ENCODE measurements at regions not wholly inside any gene's neighbourhood (a gene's known extent, or its start where the extent isn't known, plus 50 kb on each side); places are given as distances from the start of the nearest gene placed in this dataset.
A peak's percentile ranks its signal among the peaks of the same experiment; 100 is the strongest.
"Not testable (repeated sequence)": the region's sequence is repeated elsewhere in the genome, so short reads cannot be mapped to it uniquely, and the experiment has no call there.

DNA sequence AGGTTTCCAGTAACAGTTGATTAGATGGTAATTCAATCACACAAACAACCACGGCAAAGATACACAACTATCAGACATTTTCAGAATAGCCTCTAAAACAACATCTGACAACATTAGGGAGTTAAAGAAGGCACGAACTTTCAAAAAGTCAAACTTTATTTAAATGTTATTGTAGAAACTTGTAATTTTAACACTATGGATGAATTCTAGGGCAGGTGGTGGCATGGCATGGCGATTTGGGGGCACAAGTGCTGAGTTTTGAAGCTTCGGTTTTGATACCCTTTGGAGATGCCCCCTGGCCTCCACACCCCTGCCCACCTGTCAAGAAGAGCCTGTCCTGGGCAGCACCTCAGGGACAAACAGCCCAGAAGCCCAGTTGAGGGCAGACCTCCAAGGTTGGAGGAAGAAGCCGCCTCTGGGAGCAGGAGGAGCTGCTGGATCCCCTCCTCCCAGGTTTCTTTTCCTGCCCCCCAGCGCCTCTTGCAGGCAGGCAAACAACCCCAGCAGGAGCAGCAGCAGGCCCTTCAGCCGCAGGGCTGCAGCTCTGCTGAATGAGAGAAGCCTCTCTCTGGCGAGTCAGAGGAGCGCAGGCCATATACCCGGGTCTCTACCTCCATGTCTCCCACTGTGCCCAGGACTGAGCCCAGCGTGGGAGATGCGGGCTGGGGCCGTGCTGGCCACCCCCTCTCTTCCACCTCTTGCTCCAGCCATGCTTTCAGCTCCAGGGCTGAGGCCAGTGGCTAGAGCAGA lies 102.1 kb upstream of the IGLL5 start:
- DNase-seq: no peak

DNA sequence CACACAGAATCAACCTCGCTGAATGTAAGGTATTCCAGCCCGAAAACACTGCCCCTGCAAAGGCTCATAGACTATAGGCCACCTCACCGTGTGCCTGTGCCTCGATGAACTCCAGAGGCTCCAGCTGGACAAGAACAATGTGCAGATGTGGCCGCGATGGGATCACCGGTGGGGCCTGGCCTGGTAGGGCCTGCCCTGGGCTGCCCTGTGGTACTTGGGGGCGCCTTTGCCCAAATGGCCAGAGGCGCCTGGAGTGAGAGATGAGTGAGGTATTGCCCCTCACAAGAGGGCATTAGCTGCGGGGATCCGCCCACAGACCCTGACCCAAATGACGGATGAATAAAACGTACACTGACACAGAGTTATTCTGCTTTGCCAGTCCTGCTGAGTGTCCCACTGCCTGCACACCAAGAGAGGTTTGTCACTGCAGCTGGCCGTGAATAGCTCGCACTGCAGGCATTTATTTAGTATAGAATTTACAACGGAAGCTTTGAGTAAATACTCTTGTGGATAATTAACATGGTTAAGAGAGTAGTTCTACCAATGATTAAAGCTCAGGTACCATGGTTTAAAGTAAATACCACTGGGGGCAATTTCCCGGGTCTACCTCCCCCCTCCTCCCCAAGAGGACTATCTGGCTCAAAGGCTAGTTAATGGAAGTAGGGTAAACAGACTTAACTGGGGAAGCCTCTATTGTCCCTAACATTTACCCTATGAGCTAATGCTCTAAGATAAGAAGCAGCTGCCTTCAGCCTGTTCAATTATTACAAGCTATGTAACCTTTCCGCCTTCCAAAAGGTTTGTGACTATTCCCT lies 101.1 kb upstream of the IGLL5 start:
- DNase-seq: no peak

DNA sequence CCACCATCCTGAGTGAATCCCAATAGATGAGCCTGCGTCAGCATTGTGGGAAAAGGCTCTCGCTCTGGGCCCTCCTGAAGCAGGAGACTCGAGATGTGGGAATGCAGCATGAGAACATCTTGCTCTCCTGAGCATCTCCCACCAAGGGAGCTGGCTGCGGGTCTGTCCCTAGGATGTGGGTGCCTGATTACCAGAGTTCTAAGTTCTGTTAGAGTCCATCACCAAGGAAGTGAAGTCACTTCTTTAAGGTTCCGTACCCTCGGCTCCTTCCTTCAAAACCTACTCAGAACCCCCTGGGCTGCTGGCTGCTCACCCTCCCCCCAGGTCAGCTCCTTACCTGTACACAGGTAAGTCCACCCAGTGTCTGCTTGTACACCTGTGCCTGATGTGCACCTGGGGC lies 100.5 kb upstream of the IGLL5 start:
- no peak for DNase-seq

DNA sequence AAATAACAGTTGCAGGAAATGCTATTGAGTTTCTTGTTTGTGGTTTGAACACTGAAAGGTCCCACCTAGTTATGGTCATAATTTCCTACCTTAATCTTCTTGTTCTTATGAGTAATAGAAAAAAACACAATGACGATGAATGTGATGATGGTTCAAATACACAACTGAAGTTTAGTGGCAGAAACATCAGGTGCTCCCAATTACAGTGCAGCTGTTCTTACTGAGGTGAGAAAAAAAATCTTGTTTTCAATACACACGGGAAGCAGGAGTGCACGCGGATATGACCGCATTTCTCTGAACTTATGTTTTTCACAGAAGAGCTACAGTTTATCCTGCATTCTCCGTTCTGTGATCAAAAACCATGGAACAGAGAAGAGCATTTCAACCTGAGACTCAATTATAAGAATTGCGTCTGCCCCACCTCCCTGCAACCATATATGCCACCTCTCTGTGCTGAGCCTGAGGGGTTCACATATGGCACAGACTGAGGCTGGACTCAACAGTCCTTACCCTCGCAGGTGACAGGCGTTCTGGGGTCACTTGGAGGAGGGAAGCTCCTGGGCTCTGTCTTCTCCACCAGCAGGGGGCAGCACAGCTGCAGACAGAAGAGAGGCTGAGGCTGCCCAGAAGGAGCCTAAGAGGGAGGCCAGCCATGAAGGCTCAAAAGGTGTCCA lies 99.7 kb upstream of the IGLL5 start:
- DNase-seq: peak; percentile 75 to 77

DNA sequence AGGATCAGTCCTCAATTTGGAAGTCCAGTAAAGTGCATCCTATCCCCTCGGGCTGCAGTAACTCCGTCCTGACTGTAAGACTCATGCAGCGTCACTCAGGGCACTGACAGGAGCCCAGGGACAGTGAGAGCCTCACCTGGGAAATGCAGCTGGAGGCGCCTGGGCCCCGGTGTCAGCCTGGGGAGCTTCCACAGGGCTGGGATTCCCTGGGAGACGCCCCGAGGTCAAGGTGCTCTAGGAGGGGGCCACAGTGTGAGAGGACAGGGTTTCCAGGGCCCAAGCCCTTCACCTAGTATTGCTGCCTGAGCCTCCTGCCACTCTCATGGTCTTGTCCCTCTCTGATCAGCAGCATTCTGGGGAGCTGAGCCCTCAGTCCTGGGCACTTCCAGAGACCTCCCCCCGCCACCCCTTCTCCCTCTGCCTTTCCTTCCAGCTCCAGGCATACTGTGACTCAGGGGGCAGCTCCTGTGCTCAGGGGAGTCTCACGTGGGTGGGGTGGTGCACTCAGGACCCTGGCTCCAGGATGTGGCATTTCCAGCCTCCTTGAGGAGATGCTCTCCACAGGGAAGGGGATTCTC lies 99.1 kb upstream of the IGLL5 start:
- no peak for DNase-seq

DNA sequence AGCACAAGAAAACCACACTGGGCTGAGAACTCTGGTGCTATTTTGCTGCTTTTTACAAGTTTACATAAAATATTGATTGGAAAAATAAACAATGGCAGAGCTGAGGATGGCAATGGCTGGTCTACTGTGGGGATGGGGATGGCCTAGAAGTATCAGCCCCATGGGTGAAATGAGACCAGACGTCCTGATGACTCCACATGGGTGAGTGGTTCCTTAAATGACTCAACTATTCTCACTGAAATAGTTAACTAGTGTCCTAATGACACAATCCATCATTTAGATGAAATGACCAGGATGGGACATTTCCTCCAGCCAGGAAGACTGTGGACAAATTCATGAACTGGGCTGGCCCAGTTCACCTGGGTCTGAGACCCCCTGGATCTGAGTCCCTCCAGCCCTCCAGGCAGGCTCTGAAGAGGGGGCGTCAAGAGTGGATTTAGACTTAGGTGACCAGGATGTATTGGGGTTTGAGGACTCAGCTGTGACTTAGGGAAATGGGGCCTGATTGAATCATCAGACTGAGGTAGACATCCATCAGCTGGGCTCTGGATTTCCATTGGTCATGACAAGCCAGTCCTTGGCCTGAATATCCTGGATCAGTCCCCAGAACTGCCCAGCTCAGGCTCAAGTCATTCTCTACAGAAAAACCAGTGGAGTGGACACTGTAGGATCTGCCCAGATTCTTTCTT lies 98.2 kb upstream of the IGLL5 start:
- no peak for DNase-seq

DNA sequence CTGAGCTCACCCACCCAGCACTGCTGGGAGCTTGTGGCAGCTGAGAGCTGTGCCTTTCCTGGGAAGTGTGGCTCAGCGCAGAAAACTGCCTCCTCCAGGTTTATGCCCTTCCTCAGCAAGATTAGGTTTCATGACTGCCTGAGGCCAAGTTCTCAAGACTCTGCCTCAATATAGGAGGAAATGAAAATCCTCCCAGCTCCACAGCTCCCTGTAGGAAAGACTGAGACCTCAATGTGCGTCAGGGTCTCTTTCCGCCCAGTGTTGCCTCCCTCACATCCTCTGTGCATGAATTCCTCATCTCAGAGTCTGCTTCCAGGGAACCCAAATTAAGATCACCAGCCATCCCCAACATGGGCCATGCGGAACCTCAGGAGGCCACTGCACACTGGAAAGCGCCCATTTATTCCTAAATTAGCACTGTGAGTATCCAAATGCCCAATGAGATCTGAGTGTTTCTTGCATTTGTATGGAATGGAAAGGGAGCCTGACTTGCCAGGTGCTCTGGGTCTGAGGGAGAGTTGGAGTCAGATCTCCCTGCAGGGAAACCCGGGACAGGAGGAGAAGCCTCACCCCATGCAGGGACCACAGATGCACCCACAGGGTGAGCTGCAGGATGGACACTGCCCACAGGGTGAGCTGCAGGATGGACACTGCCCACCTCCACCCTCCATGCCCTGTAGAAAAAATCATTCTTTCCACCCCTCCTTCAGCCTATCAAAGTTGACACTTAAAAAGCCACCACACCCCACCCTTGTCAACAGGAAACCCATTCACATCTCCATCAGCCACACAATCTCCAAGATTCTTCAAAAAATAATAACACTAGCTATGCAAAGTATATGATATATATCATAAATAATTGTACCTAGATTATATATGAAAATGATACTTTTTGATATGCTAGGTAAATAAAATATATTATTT lies 97.4 kb upstream of the IGLL5 start:
- DNase-seq: no peak

DNA sequence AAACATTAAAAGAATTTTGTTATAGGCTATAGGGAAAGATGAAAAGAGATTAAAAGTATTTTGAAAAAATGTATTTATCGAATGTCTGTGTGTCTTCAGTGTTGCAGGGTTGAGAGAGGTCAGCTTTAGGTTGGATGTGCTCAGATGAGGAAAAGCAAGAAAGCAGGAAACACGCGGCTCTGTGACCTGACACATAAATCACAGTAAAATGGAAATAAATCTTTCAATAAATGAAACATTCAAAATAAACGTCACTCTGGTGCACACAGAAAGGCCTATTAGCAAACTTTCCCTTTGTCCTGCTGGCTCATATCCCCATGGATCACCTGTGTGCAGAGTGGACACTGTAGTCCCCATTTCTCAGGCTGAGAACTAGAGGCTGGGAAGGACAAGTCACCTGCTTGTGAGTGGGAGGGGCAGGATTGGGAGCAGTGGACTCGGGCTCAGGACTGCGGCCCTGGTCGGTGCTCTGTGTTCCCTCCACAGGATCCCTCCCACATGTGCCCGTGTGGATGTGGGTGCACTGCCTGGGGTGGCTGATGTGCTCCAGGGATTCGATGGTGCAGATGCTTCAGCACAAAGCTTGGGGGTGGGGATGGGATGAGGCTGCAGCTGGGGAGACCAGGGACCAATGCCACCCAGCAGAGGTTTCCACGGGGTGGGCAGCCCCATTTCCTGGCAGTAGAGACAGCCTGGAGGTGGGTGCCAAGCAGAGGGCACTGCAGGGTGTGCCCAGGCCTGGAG lies 96.0 kb upstream of the IGLL5 start:
- no peak for DNase-seq

DNA sequence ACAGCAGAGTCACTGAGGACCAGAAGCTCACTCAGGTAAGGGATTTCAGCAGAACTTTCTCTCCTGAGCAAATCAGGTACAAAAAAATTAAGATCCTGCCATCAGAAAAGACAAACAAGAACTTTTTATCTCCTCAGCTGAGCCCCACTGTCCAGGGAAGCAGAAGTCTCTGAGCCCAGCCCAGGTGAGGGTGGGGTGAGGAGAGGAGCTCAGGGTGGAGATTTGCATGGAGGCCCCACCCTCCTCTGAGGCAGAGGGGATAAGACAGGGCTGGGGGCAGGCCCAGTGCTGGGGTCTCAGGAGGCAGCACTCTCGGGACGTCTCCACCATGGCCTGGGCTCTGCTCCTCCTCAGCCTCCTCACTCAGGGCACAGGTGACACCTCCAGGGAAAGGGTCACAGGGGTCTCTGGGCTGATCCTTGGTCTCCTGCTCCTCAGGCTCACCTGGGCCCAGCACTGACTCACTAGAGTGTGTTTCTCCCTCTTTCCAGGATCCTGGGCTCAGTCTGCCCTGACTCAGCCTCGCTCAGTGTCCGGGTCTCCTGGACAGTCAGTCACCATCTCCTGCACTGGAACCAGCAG lies 95.3 kb upstream of the IGLL5 start:
- not testable (repeated sequence) for DNase-seq

DNA sequence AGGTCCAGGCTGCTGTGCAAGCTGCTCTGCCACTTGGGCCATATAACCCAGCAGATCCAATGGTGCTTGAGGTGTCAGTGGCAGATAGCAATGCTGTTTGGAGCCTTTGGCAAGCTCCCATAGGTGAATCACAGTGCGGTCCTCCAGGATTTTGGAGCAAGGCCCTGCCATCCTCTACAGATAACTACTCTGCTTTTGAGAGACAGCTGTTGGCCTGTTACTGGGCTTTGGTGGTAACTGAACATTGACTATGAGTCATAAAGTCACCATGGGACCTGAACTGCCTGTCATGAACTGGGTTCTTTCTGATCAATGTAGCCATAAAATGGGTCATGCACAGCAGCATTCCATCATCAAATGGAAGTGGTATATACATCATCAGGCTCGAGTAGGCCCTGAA lies 92.0 kb upstream of the IGLL5 start:
- not testable (repeated sequence) for DNase-seq

DNA sequence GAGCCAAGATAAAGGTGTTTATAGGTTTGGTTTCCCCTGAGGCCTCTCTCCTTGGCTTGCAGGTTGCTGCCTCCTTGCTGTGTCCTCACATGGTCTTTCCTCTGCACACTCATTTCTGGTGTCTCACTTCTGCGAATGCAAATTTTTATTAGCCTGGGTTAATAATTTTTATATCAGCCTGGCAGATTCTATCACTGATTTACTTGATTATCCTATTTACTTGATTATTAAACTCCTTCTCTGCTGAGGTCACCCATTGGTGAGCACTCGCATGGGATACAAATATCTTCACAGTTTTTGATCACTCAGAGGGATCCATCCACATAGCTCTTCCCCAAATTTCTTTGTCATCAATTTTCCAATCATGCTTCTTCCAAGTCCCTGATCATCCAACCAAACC lies 90.9 kb upstream of the IGLL5 start:
- no peak for DNase-seq

DNA sequence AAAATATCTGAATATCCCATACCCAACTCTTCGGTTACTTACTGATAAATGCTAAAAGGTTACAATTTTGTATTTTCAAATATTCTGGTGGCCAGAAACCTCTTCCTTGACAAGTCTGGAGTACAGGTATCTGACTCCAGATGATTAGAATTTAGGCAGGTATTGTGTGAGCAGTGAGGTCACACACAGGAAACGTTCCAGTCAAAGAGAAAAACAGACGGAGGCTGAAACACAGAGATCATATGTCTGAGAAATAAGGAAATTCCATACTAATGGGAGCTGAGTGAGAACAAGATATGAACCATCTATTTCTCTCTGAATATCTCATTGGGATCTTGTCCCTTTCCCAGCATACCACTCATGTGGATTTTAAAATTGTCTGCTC lies 89.4 kb upstream of the IGLL5 start:
- no peak for DNase-seq

DNA sequence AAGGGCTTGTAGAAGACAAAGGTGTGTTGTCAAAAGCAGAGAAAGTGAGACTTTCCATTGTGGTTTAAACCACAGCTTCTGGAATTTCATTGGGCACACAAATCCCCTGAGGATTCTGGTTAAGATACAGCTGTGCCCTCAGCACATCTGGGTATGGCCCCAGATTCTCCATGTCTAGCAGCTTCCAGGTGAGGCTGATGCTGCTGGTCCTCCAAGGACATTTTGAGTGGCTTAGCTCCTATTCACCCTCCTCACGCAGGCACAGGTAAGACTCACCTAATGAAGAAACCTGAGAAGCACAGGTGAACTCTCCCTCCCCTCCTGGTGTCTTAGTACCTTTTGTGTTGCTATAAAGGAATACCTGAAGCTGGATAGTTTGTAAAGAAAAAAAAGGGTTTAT lies 88.9 kb upstream of the IGLL5 start:
- no peak for DNase-seq

DNA sequence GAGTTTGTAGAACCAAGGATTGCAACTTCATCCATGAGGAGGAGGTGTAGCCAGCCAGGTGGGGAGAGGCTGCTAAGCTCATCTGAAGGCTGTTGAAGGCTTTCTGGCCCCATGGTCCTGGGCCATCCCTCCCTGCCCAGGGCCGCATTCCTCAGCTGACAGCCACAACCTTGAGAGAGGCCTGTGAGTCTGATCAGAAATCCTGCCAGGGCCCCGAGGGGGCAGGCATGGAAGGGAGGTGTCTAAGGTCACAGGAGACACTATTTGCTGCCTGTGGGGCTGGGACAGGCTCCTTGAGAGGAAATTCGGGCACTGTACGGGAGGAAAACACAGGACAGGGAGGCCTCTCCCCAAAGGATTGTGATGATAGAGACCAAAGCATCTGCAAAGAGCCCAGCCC lies 88.1 kb upstream of the IGLL5 start:
- no peak for DNase-seq

DNA sequence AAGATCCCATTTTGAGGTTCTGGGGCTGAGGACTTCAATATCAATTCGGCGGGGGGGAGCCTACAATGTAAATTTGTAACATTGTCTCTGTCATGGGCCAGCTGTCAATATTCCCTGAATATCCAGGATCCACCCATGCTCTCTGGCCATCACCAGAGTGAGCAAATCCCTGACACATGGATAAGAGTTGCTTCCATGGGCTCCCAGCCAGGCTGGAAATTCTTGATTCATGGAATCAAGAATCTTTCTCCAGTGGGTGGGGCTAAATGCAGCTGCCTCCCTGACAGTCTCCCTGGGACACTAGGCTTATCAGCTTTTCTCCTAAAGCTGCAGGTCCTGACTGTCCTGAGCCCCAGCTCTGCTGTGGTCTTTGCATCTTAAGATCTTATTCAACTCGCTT lies 86.9 kb upstream of the IGLL5 start:
- no peak for DNase-seq

DNA sequence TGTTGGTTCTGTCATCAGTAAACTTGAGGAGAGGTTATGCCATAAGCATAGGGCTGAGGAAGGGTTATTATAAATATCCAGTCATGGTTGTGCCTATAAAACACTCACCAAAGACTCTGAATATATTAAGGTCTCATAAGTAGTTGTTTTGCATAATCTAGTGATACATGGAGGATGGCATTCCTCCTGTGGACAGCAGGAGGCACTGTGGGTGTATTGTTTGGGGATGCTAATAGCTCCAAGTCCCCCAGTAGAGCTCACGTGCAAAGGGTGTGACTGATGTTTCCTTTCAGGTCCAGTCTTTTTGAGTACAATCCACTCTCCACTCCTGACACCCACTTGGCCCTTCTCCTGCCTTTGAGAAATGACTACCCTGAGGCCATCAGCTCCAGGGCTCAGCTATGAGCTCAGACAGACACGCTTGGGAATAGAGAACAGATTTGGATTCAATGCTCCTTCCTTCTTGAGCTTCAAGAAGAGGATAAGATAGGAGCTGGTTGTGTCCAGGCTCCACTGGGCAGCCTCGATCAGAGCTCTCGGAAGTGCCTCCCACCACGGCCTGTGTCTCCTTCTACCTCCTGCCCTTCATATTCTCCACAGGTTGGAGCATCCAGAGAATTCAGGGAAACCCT lies 85.2 kb upstream of the IGLL5 start:
- DNase-seq: peak; percentile 46 to 57

DNA sequence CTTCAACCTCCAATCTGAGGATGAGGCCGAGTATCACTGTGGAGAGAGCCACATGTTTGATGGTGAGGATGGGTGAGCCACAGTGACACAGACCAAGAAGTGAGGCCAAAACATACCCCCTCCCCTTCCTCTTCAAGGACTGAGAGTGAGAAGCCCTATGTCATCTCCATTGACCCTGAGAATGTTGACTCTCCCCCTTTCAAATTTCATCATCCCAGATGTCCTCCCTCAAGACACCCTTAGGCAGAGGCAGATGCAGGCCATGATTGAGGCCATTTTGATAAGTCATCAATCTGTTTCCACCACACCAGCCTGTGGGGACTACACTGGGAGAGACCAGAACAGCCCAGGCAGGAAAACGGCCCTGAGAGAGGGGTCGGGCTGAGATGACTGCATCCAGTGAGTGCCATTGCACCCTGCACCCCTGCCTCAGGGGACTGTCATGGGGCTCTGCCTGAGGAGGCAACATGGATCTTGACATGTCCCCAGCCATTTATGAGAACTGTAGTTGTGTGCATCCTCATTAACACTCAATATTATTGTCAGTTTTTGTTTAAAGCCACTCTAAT lies 84.2 kb upstream of the IGLL5 start:
- no peak for DNase-seq

DNA sequence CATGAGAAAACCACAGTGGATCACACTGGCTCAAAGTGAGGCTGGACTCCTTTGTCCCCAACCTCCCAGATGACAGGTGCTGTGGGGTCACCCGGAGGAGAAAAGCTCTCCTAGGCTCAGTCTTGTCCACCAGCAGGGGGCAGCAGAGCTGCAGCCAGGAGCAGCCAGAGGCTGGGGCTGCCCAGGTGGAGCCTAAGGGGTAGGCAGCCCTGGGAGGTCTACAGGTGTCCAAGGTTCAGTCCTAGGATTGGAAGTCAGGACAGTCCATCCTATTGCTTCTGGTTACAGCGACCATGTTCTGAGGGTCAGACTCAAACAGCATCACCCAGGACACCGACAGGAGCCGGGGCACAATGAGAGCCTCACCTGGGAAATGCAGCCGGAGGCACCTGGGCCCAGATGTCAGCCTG lies 77.6 kb upstream of the IGLL5 start:
- peak; percentile 57 to 69 for DNase-seq

DNA sequence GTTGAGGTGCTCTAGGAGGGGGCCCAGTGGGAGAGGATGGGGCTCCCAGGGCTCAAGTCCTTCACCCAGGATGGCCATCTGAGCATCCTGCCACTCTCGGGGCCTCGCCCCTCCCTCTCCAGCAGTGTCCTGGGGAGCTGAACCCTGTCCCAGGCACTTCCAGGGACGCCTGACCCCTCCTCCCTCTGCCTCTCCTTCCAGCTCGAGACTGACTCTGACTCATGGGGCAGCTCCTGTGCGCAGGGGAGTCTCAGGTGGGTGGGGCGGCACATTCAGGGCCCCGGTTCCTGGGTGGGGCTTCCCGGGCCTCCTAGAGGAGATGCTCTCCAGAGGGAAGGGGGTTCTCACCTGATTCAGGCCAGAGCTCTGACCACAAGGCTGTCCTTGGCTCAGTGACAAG lies 77.1 kb upstream of the IGLL5 start:
- DNase-seq: no peak
